Left lung (tissue), 4 donors: ENCODE measurements at regions not wholly inside any gene's neighbourhood (a gene's known extent, or its start where the extent isn't known, plus 50 kb on each side); places are given as distances from the start of the nearest gene placed in this dataset.

ENCODE experiments used
- ATAC-seq: fragments of 200-7000 bp; cut with Tn5 transposase; one replicate; pipeline ENCODE4 v1.9.1; 2020; ENCODE audit warnings: moderate library complexity
- DNase-seq, 4 donors: peaks; one replicate each; pipeline ENCODE4 v3.0.0-alpha.2; 2013 to 2020
- H3K27ac ChIP-seq, 2 donors: fragments of 200-600 bp; sonication (generic) in 1 of 2; one replicate each; pipeline versions ENCODE4 v1.5.0 to v1.8.0; 2020 to 2021
- H3K27me3 ChIP-seq, 2 donors: fragments of 200-600 bp; sonication (generic) in 1 of 2; one replicate each; pipeline versions ENCODE4 v1.5.0 to v1.8.0; 2020 to 2021
- H3K36me3 ChIP-seq, 2 donors: fragments of 200-600 bp; sonication (generic) in 1 of 2; one replicate each; pipeline versions ENCODE4 v1.5.0 to v1.8.0; 2020 to 2021
- H3K4me1 ChIP-seq, 2 donors: fragments of 200-600 bp; one replicate each; pipeline ENCODE4 v1.8.0; 2021
- H3K4me3 ChIP-seq, 2 donors: fragments of 200-600 bp; sonication (generic) in 1 of 2; one replicate each; pipeline versions ENCODE4 v1.5.0 to v1.8.0; 2020 to 2021; ENCODE audit warnings: mild to moderate bottlenecking in 1 of 2
- H3K9me3 ChIP-seq, 2 donors: fragments of 200-600 bp; sonication (generic) in 1 of 2; one replicate each; pipeline versions ENCODE4 v1.5.0 to v1.8.0; 2020 to 2021
- CTCF ChIP-seq, 2 donors: fragments of 200-600 bp; sonication (generic) in 1 of 2; IDR thresholded peaks; one replicate each; pipeline versions ENCODE4 v1.5.0 to v1.8.0; 2021; ENCODE audit warnings: antibody characterized with exemption in 2 of 2
- intact Hi-C, 2 donors: fragments of 100-400 bp; cut with DNase I; formaldehyde crosslinking; loops; one replicate each; pipeline versions ENCODE4 v1.11.2 to v1.14.2; 2022
- donor health status: DM: no; HTN: yes; CAD: no.
- donor health status: DM: no; HTN: no; CAD: no.

GRCh38 chr1:229895605-229896004 is 171.4 kb upstream of the GALNT2 start:
- DNase-seq: no peak
- H3K4me3 ChIP-seq: no peak overlapping the region
- no peaks in the 10 kb centered on the region for H3K4me1 ChIP-seq
- TF ChIP-seq CTCF (IDR thresholded peaks at IDR 0.05): no peak
- H3K9me3 ChIP-seq: no peaks in the 10 kb centered on the region
- no peak for ATAC-seq
- H3K36me3 ChIP-seq: no peaks in the 10 kb centered on the region
- intact Hi-C loops: no loop called here
- H3K27me3 ChIP-seq: peaks cover 0 to 9% of the 10 kb centered on the region in 2 donors
- no peak overlapping the region for H3K27ac ChIP-seq

GRCh38 chr1:229896306-229896705 is 170.7 kb upstream of the GALNT2 start:
- no peak overlapping the region for H3K27ac ChIP-seq
- ATAC-seq: no peak

GRCh38 chr1:229896861-229897260 is 170.2 kb upstream of the GALNT2 start:
- Histone ChIP-seq H3K9me3 (no peaks in the 10 kb centered on the region), H3K27me3 (peaks cover 0 to 9% of the 10 kb centered on the region in 2 donors), H3K4me3 (no peak overlapping the region), H3K36me3 (no peaks in the 10 kb centered on the region), H3K4me1 (no peaks in the 10 kb centered on the region), H3K27ac (no peak overlapping the region)
- intact Hi-C loops: no loop called here
- ATAC-seq (no peak), DNase-seq (no peak)
- no peak for TF ChIP-seq CTCF (IDR thresholded peaks at IDR 0.05)

More at GRCh38 chr1:229896306-229896705, 170.7 kb upstream of the GALNT2 start:
- Histone ChIP-seq H3K4me1 (no peaks in the 10 kb centered on the region), H3K4me3 (no peak overlapping the region), H3K36me3 (no peaks in the 10 kb centered on the region), H3K9me3 (no peaks in the 10 kb centered on the region), H3K27me3 (peaks cover 0 to 9% of the 10 kb centered on the region in 2 donors)
- DNase-seq: no peak
- TF ChIP-seq CTCF (IDR thresholded peaks at IDR 0.05): no peak
- intact Hi-C loops: no loop called here

GRCh38 chr1:229897501-229897900 is 169.5 kb upstream of the GALNT2 start:
- no peak for TF ChIP-seq CTCF (IDR thresholded peaks at IDR 0.05)
- peaks cover 0 to 9% of the 10 kb centered on the region in 2 donors for H3K27me3 ChIP-seq
- DNase-seq: no peak
- no peak overlapping the region for H3K4me3 ChIP-seq
- intact Hi-C loops: no loop called here
- no peak for ATAC-seq
- H3K9me3 ChIP-seq: no peaks in the 10 kb centered on the region
- H3K4me1 ChIP-seq: no peaks in the 10 kb centered on the region
- no peaks in the 10 kb centered on the region for H3K36me3 ChIP-seq
- H3K27ac ChIP-seq: no peak overlapping the region

GRCh38 chr1:229900220-229900619 is 166.8 kb upstream of the GALNT2 start:
- intact Hi-C loops: no loop called here
- ATAC-seq (no peak), DNase-seq (no peak)
- no peak overlapping the region for H3K4me3 ChIP-seq
- no peaks in the 10 kb centered on the region for H3K36me3 ChIP-seq
- no peak overlapping the region for H3K27ac ChIP-seq
- H3K27me3 ChIP-seq: no peaks in the 10 kb centered on the region
- no peaks in the 10 kb centered on the region for H3K4me1 ChIP-seq
- H3K9me3 ChIP-seq: no peaks in the 10 kb centered on the region
- TF ChIP-seq CTCF (IDR thresholded peaks at IDR 0.05): no peak
